Liver (tissue), 8 donors: ENCODE measurements at regions not wholly inside any gene's neighbourhood (a gene's known extent, or its start where the extent isn't known, plus 50 kb on each side); places are given as distances from the start of the nearest gene placed in this dataset.
"Not testable (repeated sequence)": the region's sequence is repeated elsewhere in the genome, so short reads cannot be mapped to it uniquely, and the experiment has no call there.

ENCODE experiments used
- DNase-seq: peaks from one replicate; pipeline ENCODE4 v3.0.0-alpha.2; 2017; ENCODE audit warnings: low spot score
- H3K27ac ChIP-seq, 2 donors: one replicate each; pipeline ENCODE4 v1.7.0; 2013; ENCODE audit warnings: inconsistent platforms in 2 of 2, low read length in 2 of 2, control low read depth in 1 of 2, low read depth in 1 of 2, mild to moderate bottlenecking in 1 of 2
- H3K27me3 ChIP-seq, 4 donors: one replicate each; pipeline versions ENCODE4 v1.6.1 to v1.7.0; 2013; ENCODE audit warnings: low read length in 3 of 4, inconsistent platforms in 1 of 4, mild to moderate bottlenecking in 1 of 4, moderate library complexity in 1 of 4; ENCODE audit not compliant: control insufficient read depth in 4 of 4, insufficient read depth in 4 of 4
- H3K36me3 ChIP-seq, 4 donors: one replicate each; pipeline versions ENCODE4 v1.6.1 to v1.7.0; 2013; ENCODE audit warnings: low read length in 3 of 4, mild to moderate bottlenecking in 3 of 4, low read depth in 1 of 4, moderate library complexity in 1 of 4; ENCODE audit not compliant: control insufficient read depth in 4 of 4, insufficient read depth in 3 of 4
- H3K4me1 ChIP-seq, 4 donors: one replicate each; pipeline versions ENCODE4 v1.6.1 to v1.7.0; 2013; ENCODE audit warnings: low read length in 3 of 4, mild to moderate bottlenecking in 3 of 4, moderate library complexity in 1 of 4; ENCODE audit not compliant: control insufficient read depth in 4 of 4, insufficient read depth in 4 of 4
- H3K4me3 ChIP-seq, 3 donors: one replicate each; pipeline versions ENCODE4 v1.6.1 to v1.7.0; 2013; ENCODE audit warnings: low read length in 3 of 3, control low read depth in 1 of 3, low read depth in 1 of 3, mild to moderate bottlenecking in 1 of 3
- H3K9ac ChIP-seq, 2 donors: one replicate each; pipeline ENCODE4 v1.7.0; 2013; ENCODE audit warnings: low read length in 2 of 2, mild to moderate bottlenecking in 2 of 2, moderate library complexity in 2 of 2, control low read depth in 1 of 2, low read depth in 1 of 2
- H3K9me3 ChIP-seq, 4 donors: one replicate each; pipeline versions ENCODE4 v1.6.1 to v1.7.0; 2013; ENCODE audit warnings: low read length in 3 of 4; ENCODE audit not compliant: control insufficient read depth in 4 of 4
- FOXA1 ChIP-seq: IDR thresholded peaks from 2 replicates; pipeline ENCODE4 v1.6.1; 2016; ENCODE audit warnings: antibody characterized with exemption
- GABPA ChIP-seq, 2 donors: IDR thresholded peaks in 1 of 2; conservative IDR thresholded peaks in 1 of 2; 2 replicates each; pipeline ENCODE4 v1.6.1; 2016; ENCODE audit warnings: antibody characterized with exemption in 2 of 2, mild to moderate bottlenecking in 1 of 2, moderate library complexity in 1 of 2
- JUND ChIP-seq, 2 donors: IDR thresholded peaks; 2 replicates each; pipeline ENCODE4 v1.6.1; 2016; ENCODE audit warnings: antibody characterized with exemption in 2 of 2
- NR2F2 ChIP-seq: IDR thresholded peaks from 2 replicates; pipeline ENCODE4 v1.6.1; 2016; ENCODE audit warnings: antibody characterized with exemption
- RAD21 ChIP-seq, 2 donors: IDR thresholded peaks; 2 replicates each; pipeline ENCODE4 v1.6.1; 2016; ENCODE audit warnings: antibody characterized with exemption in 2 of 2, mild to moderate bottlenecking in 2 of 2
- TAF1 ChIP-seq: conservative IDR thresholded peaks from 2 replicates; pipeline ENCODE4 v1.6.1; 2016; ENCODE audit warnings: antibody characterized with exemption, mild to moderate bottlenecking
- YY1 ChIP-seq: IDR thresholded peaks from 2 replicates; pipeline ENCODE4 v1.6.1; 2016; ENCODE audit warnings: antibody characterized with exemption, mild to moderate bottlenecking
- WGBS: extraction: QIAGEN DNeasy Blood & Tissue Kit; methylation state at CpG from one replicate; pipeline ENCODE4 v1.1.7; 2013; 5-methylcytosine and 5-hydroxymethylcytosine counted together
- TF ChIP-seq, protein P1 (sequence below): fragments of 150-350 bp; IDR thresholded peaks from 2 replicates; pipeline ENCODE4 v1.5.1; 2017; ENCODE audit warnings: improper control_type of control experiment, low read depth, low read length; ENCODE audit not compliant: missing input control
- TF ChIP-seq, protein P2 (sequence below): IDR thresholded peaks from 2 replicates; pipeline ENCODE4 v1.6.1; 2016; ENCODE audit warnings: antibody characterized with exemption, mild to moderate bottlenecking
- TF ChIP-seq, protein P3 (sequence below): IDR thresholded peaks from 2 replicates; pipeline ENCODE4 v1.6.1; 2016; ENCODE audit warnings: antibody characterized with exemption
- donor health status: healthy.
- donor health status: healthy.
- donor health status: healthy.
- donor health status: healthy.
- donor health status: healthy.

DNA sequence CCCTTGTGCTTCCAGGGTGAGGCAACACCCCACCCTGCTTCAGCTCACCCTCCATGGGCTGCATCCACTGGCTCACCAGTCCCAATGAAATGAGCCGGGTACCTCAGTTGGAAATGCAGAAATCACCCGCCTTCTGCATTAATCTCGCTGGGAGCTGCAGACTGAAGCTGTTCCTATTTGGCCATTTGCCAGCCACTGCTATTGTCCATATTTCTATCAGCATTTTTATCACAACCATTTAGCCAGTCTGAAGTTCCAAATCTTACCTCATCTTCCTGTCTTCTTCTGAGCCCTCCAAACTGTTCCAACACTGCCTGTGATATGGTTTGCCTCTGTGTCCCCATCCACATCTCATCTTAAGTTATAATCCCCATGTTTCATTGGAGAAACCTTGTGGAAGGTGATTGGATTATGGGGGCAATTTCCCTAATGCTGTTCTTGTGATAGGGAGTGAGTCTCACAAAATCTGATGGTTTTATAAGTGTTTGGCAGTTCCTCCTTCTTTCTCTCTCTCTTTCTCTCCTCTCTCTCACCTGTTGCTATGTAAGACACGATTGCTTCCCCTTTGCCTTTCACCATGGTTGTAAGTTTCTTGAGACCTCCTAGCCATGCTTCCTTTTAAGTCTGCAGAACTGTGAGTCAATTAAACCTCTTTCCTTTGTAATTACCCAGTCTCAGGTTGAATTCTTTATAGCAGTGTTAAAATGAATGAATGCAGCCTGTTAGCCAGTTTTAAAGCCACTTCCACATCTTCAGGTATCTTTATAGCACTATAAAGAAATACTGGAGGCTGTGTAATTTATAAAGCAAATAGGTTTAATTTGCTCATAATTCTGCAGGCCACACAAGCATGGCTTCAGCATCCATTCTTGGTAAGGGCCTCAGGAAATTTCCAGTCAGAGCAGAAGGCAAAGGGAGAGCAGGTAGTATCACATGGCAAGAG, 203.5 kb downstream of the FCRL5 start:
- H3K4me3 ChIP-seq = no peak overlapping the region

DNA sequence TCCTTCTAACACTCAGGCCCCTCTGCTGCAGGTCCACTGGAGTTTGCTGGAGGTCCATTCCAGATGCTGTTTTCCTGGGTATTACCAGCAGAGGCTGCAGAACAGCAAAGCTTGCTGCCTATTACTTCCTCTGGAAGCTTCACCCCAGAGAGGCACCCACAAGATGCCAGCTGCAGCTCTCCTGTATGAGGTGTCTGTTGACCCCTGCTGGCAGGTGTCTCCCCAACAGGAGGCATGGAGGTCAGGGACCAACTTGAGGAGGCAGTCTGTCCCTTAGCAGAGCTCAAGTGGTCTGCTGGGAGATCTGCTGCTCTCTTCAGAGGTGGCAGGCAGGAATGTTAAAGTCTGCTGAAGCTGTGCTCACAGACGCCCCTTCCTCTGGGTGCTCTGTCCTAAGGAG, 204.8 kb downstream of the FCRL5 start:
- H3K9me3 ChIP-seq = no peaks in the 10 kb centered on the region
- TF ChIP-seq, protein P1, sequence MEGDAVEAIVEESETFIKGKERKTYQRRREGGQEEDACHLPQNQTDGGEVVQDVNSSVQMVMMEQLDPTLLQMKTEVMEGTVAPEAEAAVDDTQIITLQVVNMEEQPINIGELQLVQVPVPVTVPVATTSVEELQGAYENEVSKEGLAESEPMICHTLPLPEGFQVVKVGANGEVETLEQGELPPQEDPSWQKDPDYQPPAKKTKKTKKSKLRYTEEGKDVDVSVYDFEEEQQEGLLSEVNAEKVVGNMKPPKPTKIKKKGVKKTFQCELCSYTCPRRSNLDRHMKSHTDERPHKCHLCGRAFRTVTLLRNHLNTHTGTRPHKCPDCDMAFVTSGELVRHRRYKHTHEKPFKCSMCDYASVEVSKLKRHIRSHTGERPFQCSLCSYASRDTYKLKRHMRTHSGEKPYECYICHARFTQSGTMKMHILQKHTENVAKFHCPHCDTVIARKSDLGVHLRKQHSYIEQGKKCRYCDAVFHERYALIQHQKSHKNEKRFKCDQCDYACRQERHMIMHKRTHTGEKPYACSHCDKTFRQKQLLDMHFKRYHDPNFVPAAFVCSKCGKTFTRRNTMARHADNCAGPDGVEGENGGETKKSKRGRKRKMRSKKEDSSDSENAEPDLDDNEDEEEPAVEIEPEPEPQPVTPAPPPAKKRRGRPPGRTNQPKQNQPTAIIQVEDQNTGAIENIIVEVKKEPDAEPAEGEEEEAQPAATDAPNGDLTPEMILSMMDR = no peak
- TF ChIP-seq RAD21 (IDR thresholded peaks at IDR 0.05) (peak in 1 of 2 donors; percentile 8), FOXA1 (no peak), NR2F2 (no peak)
- TF ChIP-seq, protein P2, sequence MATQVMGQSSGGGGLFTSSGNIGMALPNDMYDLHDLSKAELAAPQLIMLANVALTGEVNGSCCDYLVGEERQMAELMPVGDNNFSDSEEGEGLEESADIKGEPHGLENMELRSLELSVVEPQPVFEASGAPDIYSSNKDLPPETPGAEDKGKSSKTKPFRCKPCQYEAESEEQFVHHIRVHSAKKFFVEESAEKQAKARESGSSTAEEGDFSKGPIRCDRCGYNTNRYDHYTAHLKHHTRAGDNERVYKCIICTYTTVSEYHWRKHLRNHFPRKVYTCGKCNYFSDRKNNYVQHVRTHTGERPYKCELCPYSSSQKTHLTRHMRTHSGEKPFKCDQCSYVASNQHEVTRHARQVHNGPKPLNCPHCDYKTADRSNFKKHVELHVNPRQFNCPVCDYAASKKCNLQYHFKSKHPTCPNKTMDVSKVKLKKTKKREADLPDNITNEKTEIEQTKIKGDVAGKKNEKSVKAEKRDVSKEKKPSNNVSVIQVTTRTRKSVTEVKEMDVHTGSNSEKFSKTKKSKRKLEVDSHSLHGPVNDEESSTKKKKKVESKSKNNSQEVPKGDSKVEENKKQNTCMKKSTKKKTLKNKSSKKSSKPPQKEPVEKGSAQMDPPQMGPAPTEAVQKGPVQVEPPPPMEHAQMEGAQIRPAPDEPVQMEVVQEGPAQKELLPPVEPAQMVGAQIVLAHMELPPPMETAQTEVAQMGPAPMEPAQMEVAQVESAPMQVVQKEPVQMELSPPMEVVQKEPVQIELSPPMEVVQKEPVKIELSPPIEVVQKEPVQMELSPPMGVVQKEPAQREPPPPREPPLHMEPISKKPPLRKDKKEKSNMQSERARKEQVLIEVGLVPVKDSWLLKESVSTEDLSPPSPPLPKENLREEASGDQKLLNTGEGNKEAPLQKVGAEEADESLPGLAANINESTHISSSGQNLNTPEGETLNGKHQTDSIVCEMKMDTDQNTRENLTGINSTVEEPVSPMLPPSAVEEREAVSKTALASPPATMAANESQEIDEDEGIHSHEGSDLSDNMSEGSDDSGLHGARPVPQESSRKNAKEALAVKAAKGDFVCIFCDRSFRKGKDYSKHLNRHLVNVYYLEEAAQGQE = no peak
- TF ChIP-seq, protein P3, sequence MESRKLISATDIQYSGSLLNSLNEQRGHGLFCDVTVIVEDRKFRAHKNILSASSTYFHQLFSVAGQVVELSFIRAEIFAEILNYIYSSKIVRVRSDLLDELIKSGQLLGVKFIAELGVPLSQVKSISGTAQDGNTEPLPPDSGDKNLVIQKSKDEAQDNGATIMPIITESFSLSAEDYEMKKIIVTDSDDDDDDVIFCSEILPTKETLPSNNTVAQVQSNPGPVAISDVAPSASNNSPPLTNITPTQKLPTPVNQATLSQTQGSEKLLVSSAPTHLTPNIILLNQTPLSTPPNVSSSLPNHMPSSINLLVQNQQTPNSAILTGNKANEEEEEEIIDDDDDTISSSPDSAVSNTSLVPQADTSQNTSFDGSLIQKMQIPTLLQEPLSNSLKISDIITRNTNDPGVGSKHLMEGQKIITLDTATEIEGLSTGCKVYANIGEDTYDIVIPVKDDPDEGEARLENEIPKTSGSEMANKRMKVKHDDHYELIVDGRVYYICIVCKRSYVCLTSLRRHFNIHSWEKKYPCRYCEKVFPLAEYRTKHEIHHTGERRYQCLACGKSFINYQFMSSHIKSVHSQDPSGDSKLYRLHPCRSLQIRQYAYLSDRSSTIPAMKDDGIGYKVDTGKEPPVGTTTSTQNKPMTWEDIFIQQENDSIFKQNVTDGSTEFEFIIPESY = no peak
- no peaks in the 10 kb centered on the region for H3K27me3 ChIP-seq
- no peak overlapping the region for H3K9ac ChIP-seq
- DNase-seq = no peak
- H3K4me1 ChIP-seq = no peaks in the 10 kb centered on the region
- no peak overlapping the region for H3K4me3 ChIP-seq
- WGBS = 59% methylated on average over 1 of the region's 1 CpG
- no peaks in the 10 kb centered on the region for H3K36me3 ChIP-seq
- H3K27ac ChIP-seq = no peak overlapping the region

More for the DNA sequence above, 203.5 kb downstream of the FCRL5 start:
- TF ChIP-seq JUND (IDR thresholded peaks at IDR 0.05) (no peak), GABPA (IDR thresholded peaks at IDR 0.05 in 1 of 2, conservative IDR thresholded peaks at IDR 0.05 in 1 of 2) (no peak), NR2F2 (no peak), RAD21 (IDR thresholded peaks at IDR 0.05) (no peak), YY1 (no peak), TAF1 (no peak)
- TF ChIP-seq, protein P2 = no peak
- 75% methylated on average over 4 of the region's 4 CpGs for WGBS
- H3K9ac ChIP-seq = no peak overlapping the region
- no peaks in the 10 kb centered on the region for H3K27me3 ChIP-seq
- no peaks in the 10 kb centered on the region for H3K9me3 ChIP-seq
- H3K36me3 ChIP-seq = no peaks in the 10 kb centered on the region
- no peak overlapping the region for H3K27ac ChIP-seq
- DNase-seq = no peak
- H3K4me1 ChIP-seq = no peaks in the 10 kb centered on the region

DNA sequence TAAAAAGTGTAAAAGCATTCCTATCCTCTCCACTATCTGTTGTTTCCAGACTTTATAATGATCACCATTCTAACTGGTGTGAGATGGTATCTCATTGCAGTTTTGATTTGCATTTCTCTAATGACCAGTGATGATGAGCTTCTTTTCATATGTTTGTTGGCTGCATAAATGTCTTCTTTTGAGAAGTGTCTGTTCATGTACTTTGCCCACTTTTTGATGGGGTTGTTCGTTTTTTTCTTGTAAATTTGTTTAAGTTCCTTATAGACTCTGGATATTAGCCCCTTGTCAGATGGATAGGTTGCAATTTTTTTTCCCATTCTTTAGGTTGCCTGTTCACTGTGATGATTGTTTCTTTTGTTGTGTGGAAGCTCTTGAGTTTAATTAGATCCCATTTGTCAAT, 199.6 kb upstream of the ETV3 start:
- not testable (repeated sequence) for H3K27ac ChIP-seq
- 68% methylated on average over 1 of the region's 1 CpG for WGBS

More for the DNA sequence above, 199.6 kb upstream of the ETV3 start:
- not testable (repeated sequence) for H3K36me3 ChIP-seq, H3K4me3 ChIP-seq, H3K9me3 ChIP-seq, H3K9ac ChIP-seq, H3K4me1 ChIP-seq, H3K27me3 ChIP-seq, DNase-seq
